Mammary epithelial cell (primary cell): ENCODE measurements at regions not wholly inside any gene's neighbourhood (a gene's known extent, or its start where the extent isn't known, plus 50 kb on each side); places are given as distances from the start of the nearest gene placed in this dataset.

Source experiments
- EZH2 ChIP-seq: IDR thresholded peaks from 2 replicates; pipeline ENCODE4 v1.6.1; 2012; ENCODE audit warnings: low read length, inconsistent platforms, borderline replicate concordance
- TF ChIP-seq, protein P1 (sequence below), 2 donors: IDR thresholded peaks in 1 of 2; conservative IDR thresholded peaks in 1 of 2; 2 replicates each; pipeline ENCODE4 v1.5.1; 2011 to 2012; ENCODE audit warnings: inconsistent platforms in 2 of 2, low read length in 2 of 2, mild to moderate bottlenecking in 2 of 2, control low read depth in 1 of 2, low read depth in 1 of 2; ENCODE audit not compliant: insufficient read depth in 1 of 2; ENCODE audit errors: extremely low read depth in 1 of 2

DNA sequence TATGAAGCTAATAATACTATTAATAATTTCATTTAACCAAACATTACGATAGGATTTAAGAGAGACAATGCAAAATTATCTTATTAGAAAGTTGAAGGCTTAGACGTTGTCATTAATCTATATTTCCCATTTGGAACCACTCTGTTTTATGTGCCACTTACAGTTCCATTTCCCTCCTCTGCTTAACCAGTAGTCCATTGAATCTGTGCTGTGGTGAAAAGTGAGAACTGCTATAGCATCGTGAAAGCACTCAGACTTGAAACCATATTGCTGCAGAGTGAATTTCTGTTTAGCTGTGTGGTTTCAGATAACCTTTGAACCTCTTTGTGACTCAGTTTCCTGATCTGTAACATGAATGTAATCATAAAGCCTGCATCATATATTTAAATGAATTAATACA lies 2304.5 kb downstream of the MAT2B start:
- TF ChIP-seq, protein P1, sequence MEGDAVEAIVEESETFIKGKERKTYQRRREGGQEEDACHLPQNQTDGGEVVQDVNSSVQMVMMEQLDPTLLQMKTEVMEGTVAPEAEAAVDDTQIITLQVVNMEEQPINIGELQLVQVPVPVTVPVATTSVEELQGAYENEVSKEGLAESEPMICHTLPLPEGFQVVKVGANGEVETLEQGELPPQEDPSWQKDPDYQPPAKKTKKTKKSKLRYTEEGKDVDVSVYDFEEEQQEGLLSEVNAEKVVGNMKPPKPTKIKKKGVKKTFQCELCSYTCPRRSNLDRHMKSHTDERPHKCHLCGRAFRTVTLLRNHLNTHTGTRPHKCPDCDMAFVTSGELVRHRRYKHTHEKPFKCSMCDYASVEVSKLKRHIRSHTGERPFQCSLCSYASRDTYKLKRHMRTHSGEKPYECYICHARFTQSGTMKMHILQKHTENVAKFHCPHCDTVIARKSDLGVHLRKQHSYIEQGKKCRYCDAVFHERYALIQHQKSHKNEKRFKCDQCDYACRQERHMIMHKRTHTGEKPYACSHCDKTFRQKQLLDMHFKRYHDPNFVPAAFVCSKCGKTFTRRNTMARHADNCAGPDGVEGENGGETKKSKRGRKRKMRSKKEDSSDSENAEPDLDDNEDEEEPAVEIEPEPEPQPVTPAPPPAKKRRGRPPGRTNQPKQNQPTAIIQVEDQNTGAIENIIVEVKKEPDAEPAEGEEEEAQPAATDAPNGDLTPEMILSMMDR (conservative IDR thresholded peaks at IDR 0.05 in 1 of 2, IDR thresholded peaks at IDR 0.05 in 1 of 2; ENCODE audit: extremely low read depth in 1 of 2, insufficient read depth in 1 of 2, low read depth in 1 of 2, low read length in 2 of 2): no peak
- no peak for TF ChIP-seq EZH2
